ENCODE measurements at regions not wholly inside any gene's neighbourhood (a gene's known extent, or its start where the extent isn't known, plus 50 kb on each side); places are given as distances from the start of the nearest gene placed in this dataset.
A peak's percentile ranks its signal among the peaks of the same experiment; 100 is the strongest.

DNA sequence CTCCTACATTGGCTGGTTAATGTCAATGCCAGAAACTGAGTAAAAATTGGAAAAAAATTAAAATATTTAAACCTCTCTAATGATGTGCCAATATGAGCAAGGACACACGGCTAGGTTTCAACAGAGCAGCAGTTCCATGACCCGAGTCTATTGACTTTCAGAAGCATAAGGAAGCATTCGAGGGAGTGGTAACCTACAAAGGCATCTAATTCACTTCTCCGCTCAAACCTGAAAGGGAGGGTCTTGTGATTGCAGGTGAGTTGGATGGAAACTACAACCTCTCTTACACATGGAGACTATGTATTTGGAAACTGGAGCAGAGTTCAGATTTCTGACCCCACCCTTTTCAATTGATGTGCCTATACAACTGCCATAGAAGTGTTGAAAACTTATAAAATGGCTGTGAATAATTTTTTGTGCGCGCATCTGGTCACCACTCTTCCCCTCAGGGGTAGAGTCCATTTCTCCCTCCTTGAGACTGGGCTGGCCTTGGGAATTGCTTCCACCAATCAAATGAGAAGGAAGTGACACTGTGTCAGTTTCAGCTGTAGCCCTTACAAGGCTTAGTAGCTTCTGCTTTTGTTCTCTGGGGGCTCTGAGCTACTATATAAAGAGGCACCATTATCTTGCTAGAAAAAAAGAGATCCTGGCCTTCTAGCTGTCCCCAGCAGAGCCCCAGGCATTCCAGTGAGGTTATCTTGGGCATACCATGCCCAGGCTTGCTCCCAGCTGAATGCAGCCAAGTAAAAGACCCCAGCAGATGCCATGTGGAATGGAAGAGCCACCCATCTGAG is 278.0 kb downstream of the EPHA4 start:
- Histone ChIP-seq H3K4me1 (ENCODE audit: insufficient read depth, low read length) (no peaks in the 10 kb centered on the region), H2AFZ (ENCODE audit: low read length) (no peak overlapping the region), H4K20me1 (ENCODE audit: insufficient read depth, low read length) (no peaks in the 10 kb centered on the region), H3K4me2 (ENCODE audit: insufficient read depth, low read length) (no peak overlapping the region), H3K4me3 (ENCODE audit: insufficient read depth, low read length) (no peak overlapping the region), H3K27ac (ENCODE audit: low read depth, low read length) (no peak overlapping the region), H3K79me2 (ENCODE audit: insufficient read depth, low read length) (no peaks in the 10 kb centered on the region), H3K36me3 (ENCODE audit: insufficient read depth, low read length) (no peaks in the 10 kb centered on the region), H3K9me3 (ENCODE audit: low read depth, low read length) (no peaks in the 10 kb centered on the region), H3K27me3 (ENCODE audit: insufficient read depth, low read length) (no peaks in the 10 kb centered on the region)
- DNase-seq (ENCODE audit: insufficient read length, low spot score, missing footprints): peak; percentile 2
- TF ChIP-seq, protein P1, sequence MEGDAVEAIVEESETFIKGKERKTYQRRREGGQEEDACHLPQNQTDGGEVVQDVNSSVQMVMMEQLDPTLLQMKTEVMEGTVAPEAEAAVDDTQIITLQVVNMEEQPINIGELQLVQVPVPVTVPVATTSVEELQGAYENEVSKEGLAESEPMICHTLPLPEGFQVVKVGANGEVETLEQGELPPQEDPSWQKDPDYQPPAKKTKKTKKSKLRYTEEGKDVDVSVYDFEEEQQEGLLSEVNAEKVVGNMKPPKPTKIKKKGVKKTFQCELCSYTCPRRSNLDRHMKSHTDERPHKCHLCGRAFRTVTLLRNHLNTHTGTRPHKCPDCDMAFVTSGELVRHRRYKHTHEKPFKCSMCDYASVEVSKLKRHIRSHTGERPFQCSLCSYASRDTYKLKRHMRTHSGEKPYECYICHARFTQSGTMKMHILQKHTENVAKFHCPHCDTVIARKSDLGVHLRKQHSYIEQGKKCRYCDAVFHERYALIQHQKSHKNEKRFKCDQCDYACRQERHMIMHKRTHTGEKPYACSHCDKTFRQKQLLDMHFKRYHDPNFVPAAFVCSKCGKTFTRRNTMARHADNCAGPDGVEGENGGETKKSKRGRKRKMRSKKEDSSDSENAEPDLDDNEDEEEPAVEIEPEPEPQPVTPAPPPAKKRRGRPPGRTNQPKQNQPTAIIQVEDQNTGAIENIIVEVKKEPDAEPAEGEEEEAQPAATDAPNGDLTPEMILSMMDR (IDR thresholded peaks at IDR 0.05; ENCODE audit: extremely low read depth, low read depth, low read length): no peak

DNA sequence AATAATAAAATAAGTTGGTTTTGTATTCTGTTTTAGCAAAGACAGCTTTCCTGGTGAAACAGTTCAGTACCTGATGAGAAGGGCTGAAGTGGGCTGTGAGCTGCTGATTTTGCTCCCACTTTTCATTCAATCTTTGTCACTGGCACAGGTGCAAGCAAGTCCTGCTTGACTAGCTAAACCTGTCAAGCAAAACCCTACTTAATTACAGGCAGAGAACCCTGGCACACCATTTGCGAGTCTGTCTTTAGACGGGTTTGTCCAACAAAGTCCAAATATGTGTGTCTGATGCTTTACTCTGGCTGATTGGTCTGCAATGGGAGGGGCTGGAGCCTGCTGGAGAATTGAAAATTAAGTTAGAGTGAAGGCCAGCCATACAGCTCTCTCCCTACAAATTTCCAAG is 267.2 kb downstream of the EPHA4 start:
- H2AFZ ChIP-seq (ENCODE audit: low read length): no peak overlapping the region
- no peaks in the 10 kb centered on the region for H3K27me3 ChIP-seq (ENCODE audit: insufficient read depth, low read length)
- no peaks in the 10 kb centered on the region for H3K4me1 ChIP-seq (ENCODE audit: insufficient read depth, low read length)
- H3K9me3 ChIP-seq (ENCODE audit: low read depth, low read length): no peaks in the 10 kb centered on the region
- TF ChIP-seq, protein P1 (IDR thresholded peaks at IDR 0.05; ENCODE audit: extremely low read depth, low read depth, low read length): no peak
- H3K27ac ChIP-seq (ENCODE audit: low read depth, low read length): no peak overlapping the region
- no peaks in the 10 kb centered on the region for H3K36me3 ChIP-seq (ENCODE audit: insufficient read depth, low read length)
- no peaks in the 10 kb centered on the region for H3K79me2 ChIP-seq (ENCODE audit: insufficient read depth, low read length)
- DNase-seq (ENCODE audit: insufficient read length, low spot score, missing footprints): no peak
- H4K20me1 ChIP-seq (ENCODE audit: insufficient read depth, low read length): no peaks in the 10 kb centered on the region
- H3K4me2 ChIP-seq (ENCODE audit: insufficient read depth, low read length): no peak overlapping the region
- H3K4me3 ChIP-seq (ENCODE audit: insufficient read depth, low read length): no peak overlapping the region

DNA sequence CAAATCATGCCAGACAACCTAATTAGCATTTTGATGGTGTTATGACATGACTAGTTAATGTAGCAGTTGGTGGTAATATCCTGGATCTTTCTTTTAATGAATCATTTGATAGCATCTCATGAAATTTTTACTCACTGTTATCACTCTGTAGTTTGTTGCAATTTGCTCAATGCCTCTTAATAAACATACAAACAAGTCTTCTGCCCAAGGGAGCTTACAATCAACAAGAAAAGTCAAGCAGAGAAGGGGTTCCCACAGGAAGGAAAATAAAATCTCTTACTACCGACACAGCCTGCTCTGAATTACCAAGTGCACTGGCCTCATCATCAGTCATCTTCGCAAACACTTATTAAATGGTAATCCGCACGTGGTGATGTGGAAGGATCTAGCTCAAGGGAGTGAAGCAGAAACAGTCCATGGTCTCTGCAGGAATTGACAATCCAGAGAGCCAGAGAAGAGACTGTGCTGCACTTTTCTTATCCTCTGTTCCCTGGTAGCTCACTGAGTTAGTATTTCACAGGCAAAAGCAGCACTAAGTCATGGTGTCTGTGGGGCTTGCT is 263.5 kb downstream of the EPHA4 start:
- Histone ChIP-seq H3K4me1 (ENCODE audit: insufficient read depth, low read length) (no peaks in the 10 kb centered on the region), H3K9me3 (ENCODE audit: low read depth, low read length) (no peaks in the 10 kb centered on the region), H3K27ac (ENCODE audit: low read depth, low read length) (no peak overlapping the region), H3K36me3 (ENCODE audit: insufficient read depth, low read length) (no peaks in the 10 kb centered on the region), H4K20me1 (ENCODE audit: insufficient read depth, low read length) (no peaks in the 10 kb centered on the region), H2AFZ (ENCODE audit: low read length) (no peak overlapping the region), H3K4me3 (ENCODE audit: insufficient read depth, low read length) (no peak overlapping the region), H3K27me3 (ENCODE audit: insufficient read depth, low read length) (no peaks in the 10 kb centered on the region), H3K79me2 (ENCODE audit: insufficient read depth, low read length) (no peaks in the 10 kb centered on the region), H3K4me2 (ENCODE audit: insufficient read depth, low read length) (no peak overlapping the region)
- DNase-seq (ENCODE audit: insufficient read length, low spot score, missing footprints): no peak
- TF ChIP-seq, protein P1 (IDR thresholded peaks at IDR 0.05; ENCODE audit: extremely low read depth, low read depth, low read length): no peak

DNA sequence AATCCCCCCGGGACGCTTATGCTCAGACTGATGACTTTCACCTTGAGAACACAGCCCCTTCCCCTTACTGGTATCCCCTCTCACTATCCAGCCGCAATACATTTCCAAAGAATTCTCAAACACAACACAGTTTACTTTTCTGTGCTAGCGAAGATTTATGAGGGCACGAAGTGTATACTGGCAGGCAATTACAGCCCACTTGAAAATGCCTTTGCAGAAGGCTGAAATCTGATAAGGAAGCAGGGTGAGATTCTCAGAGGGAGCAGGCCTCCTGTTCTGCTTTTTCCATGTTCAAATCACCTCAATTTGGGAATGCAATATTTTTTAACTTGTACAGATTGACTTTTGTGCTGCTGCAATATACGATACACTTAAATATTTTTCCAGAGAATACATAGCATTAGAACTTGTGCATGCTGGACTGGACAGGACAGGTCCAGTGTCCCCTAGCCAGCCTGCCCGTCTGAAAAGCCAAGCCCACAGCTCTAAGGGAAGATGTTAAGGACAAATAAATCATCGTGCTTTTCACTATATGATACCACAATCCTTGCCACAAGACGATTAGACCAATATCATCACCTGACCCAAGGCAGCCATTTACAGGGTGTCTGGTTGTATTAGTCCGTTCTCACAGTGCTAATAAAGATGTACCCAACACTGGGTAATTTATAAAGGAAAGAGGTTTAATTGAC is 262.1 kb downstream of the EPHA4 start:
- H3K36me3 ChIP-seq (ENCODE audit: insufficient read depth, low read length): no peaks in the 10 kb centered on the region
- H3K9me3 ChIP-seq (ENCODE audit: low read depth, low read length): no peaks in the 10 kb centered on the region
- no peaks in the 10 kb centered on the region for H4K20me1 ChIP-seq (ENCODE audit: insufficient read depth, low read length)
- DNase-seq (ENCODE audit: insufficient read length, low spot score, missing footprints): no peak
- H3K27ac ChIP-seq (ENCODE audit: low read depth, low read length): no peak overlapping the region
- H3K4me2 ChIP-seq (ENCODE audit: insufficient read depth, low read length): no peak overlapping the region
- H3K27me3 ChIP-seq (ENCODE audit: insufficient read depth, low read length): no peaks in the 10 kb centered on the region
- no peak overlapping the region for H2AFZ ChIP-seq (ENCODE audit: low read length)
- H3K79me2 ChIP-seq (ENCODE audit: insufficient read depth, low read length): no peaks in the 10 kb centered on the region
- no peaks in the 10 kb centered on the region for H3K4me1 ChIP-seq (ENCODE audit: insufficient read depth, low read length)
- TF ChIP-seq, protein P1 (IDR thresholded peaks at IDR 0.05; ENCODE audit: extremely low read depth, low read depth, low read length): no peak
- H3K4me3 ChIP-seq (ENCODE audit: insufficient read depth, low read length): no peak overlapping the region
